K562 (cell line): ENCODE measurements at regions not wholly inside any gene's neighbourhood (a gene's known extent, or its start where the extent isn't known, plus 50 kb on each side); places are given as distances from the start of the nearest gene placed in this dataset.

Experiments
- ATAC-seq: fragments of 200-7000 bp; cut with Tn5 transposase; 3 replicates; pipeline ENCODE4 v1.9.1; 2020; ENCODE audit warnings: moderate library complexity
- BruUV-seq: library from RNA; stranded (reverse); fragments of 400-500 nt; replicated peaks from 2 replicates; lab custom pipeline; 2021; lab: Mats Ljungman, UMichigan
- CTCF ChIA-PET: fragments of 300-600 bp; formaldehyde crosslinking; extraction: SDS; loops from one replicate; lab custom pipeline; 2021; ENCODE audit warnings: low intra/inter-chr PET ratio; lab: Yijun Ruan, JAX
- POLR2A ChIA-PET: fragments of 300-600, 350-650 bp; sonication (Branson Sonifier 250); formaldehyde crosslinking; extraction: SDS; loops from one replicate; lab custom pipeline; 2021; ENCODE audit warnings: antibody characterized with exemption, inconsistent platforms; lab: Yijun Ruan, JAX
- DNase-seq, 4 experiments: peaks; one replicate each; pipeline versions ENCODE4 v3.0.0 to v3.0.0-alpha.2; 2011 to 2018; ENCODE audit warnings: low spot score in 3 of 4, mixed read lengths in 3 of 4; ENCODE audit errors: extremely low read depth in 1 of 4
- FAIRE-seq: peaks from 2 replicates; lab custom pipeline; 2011; peaks lifted over from hg19 to GRCh38; lab: Jason Lieb, UNC
- H2AFZ ChIP-seq: 2 replicates; pipeline ENCODE4 v1.6.0; 2011; ENCODE audit warnings: low read depth, low read length, control low read depth, inconsistent platforms
- H3K27ac ChIP-seq: fragments of 200-600 bp; 3 replicates; pipeline ENCODE4 v1.8.0; 2011; ENCODE audit warnings: low read depth, mild to moderate bottlenecking, control low read depth, inconsistent platforms, low read length, moderate library complexity, mixed read lengths; ENCODE audit errors: extremely low read depth
- H3K27me3 ChIP-seq, 2 experiments: fragments of 300-600 bp in 1 of 2; 2 replicates in 1 of 2; 3 replicates in 1 of 2; pipeline versions ENCODE4 v1.6.0 to v1.8.0; 2011; ENCODE audit warnings: inconsistent platforms in 2 of 2, low read length in 2 of 2, mild to moderate bottlenecking in 1 of 2, mixed read lengths in 1 of 2, moderate library complexity in 1 of 2; ENCODE audit not compliant: control insufficient read depth in 2 of 2, insufficient read depth in 2 of 2
- H3K36me3 ChIP-seq: fragments of 300-600 bp; 3 replicates; pipeline ENCODE4 v1.8.0; 2011; ENCODE audit warnings: mild to moderate bottlenecking, low read length, inconsistent platforms; ENCODE audit not compliant: control insufficient read depth, insufficient read depth
- H3K4me1 ChIP-seq, 2 experiments: fragments of 200-600 bp in 1 of 2; replicated peaks in 1 of 2; 2 replicates in 1 of 2; 3 replicates in 1 of 2; pipeline versions ENCODE4 v1.5.1 to v1.8.0; 2011; ENCODE audit warnings: inconsistent platforms in 2 of 2, low read length in 2 of 2, mild to moderate bottlenecking in 1 of 2, mixed read lengths in 1 of 2, moderate library complexity in 1 of 2; ENCODE audit not compliant: control insufficient read depth in 2 of 2, insufficient read depth in 2 of 2
- H3K4me2 ChIP-seq: 2 replicates; pipeline ENCODE4 v1.6.1; 2011; ENCODE audit warnings: low read length, control low read depth, inconsistent platforms, mixed read lengths; ENCODE audit not compliant: insufficient read depth
- H3K4me3 ChIP-seq: fragments of 200-600 bp; sonication (generic), shearing (Covaris generic); 2 replicates; pipeline ENCODE4 v1.5.1; 2016; ENCODE audit warnings: control low read depth, inconsistent platforms
- H3K79me2 ChIP-seq: fragments of 200-600 bp; 3 replicates; pipeline ENCODE4 v1.8.0; 2011; ENCODE audit warnings: low read length, inconsistent platforms; ENCODE audit not compliant: control insufficient read depth, insufficient read depth
- H3K9ac ChIP-seq, 2 experiments: 2 replicates each; pipeline versions ENCODE4 v1.6.0 to v1.6.1; 2011; ENCODE audit warnings: low read depth in 2 of 2, low read length in 2 of 2, control low read depth in 1 of 2, inconsistent platforms in 1 of 2, mild to moderate bottlenecking in 1 of 2, mixed read lengths in 1 of 2; ENCODE audit not compliant: insufficient read depth in 1 of 2
- H3K9me1 ChIP-seq: one replicate; pipeline ENCODE4 v1.6.0; 2011; ENCODE audit warnings: inconsistent platforms, mild to moderate bottlenecking, low read length, moderate library complexity; ENCODE audit not compliant: control insufficient read depth, insufficient read depth
- H3K9me3 ChIP-seq: replicated peaks from 2 replicates; pipeline ENCODE4 v1.5.1; 2011; ENCODE audit warnings: low read depth, low read length, inconsistent platforms; ENCODE audit not compliant: control insufficient read depth, insufficient read depth
- H4K20me1 ChIP-seq: replicated peaks from 2 replicates; pipeline ENCODE4 v1.6.1; 2011; ENCODE audit warnings: low read length, inconsistent platforms, mixed read lengths; ENCODE audit not compliant: control insufficient read depth, insufficient read depth
- BACH1 ChIP-seq: fragments of 200-800 bp; sonication (Bioruptor generic); IDR thresholded peaks from 2 replicates; pipeline ENCODE4 v1.6.1; 2016; ENCODE audit warnings: missing genetic modification characterization, missing compliant biosample characterization
- KDM1A ChIP-seq, 2 experiments: fragments of 450-650 bp; IDR thresholded peaks; 2 replicates each; pipeline ENCODE4 v1.6.1; 2016; ENCODE audit warnings: mild to moderate bottlenecking in 2 of 2
- KDM2B ChIP-seq: fragments of 250-450 bp; sonication (Bioruptor Pico); IDR thresholded peaks from 2 replicates; pipeline ENCODE4 v1.8.0; 2021; ENCODE audit warnings: mild to moderate bottlenecking, moderate library complexity
- MAZ ChIP-seq, 2 experiments: fragments of 450-650 bp in 1 of 2; sonication (generic) in 1 of 2; formaldehyde crosslinking; IDR thresholded peaks in 1 of 2; conservative IDR thresholded peaks in 1 of 2; 2 replicates each; pipeline versions ENCODE4 v1.4.0 to v1.5.0; 2020; ENCODE audit warnings: mild to moderate bottlenecking in 1 of 2, missing genetic modification reagents in 1 of 2
- MIER1 ChIP-seq: fragments of 450-650 bp; IDR thresholded peaks from 2 replicates; pipeline ENCODE4 v1.6.1; 2016; ENCODE audit warnings: antibody characterized with exemption, mild to moderate bottlenecking, low read depth
- NCOA2 ChIP-seq, 2 experiments: fragments of 450-650 bp; IDR thresholded peaks; 2 replicates each; pipeline ENCODE4 v1.6.1; 2018; ENCODE audit warnings: mild to moderate bottlenecking in 2 of 2, moderate library complexity in 1 of 2; ENCODE audit not compliant: partially characterized antibody in 2 of 2
- ZNF212 ChIP-seq: fragments of 450-650 bp; formaldehyde crosslinking; IDR thresholded peaks from 2 replicates; pipeline ENCODE4 v1.4.0; 2020; ENCODE audit warnings: mild to moderate bottlenecking
- WGBS: fragments of 100-300 bp; shearing (Covaris generic); methylation state at CpG from one replicate; pipeline ENCODE4 v1.1.6; 2016; ENCODE audit warnings: low coverage, mixed read lengths; ENCODE audit not compliant: insufficient coverage; ENCODE audit errors: missing lambda C conversion rate; 5-methylcytosine and 5-hydroxymethylcytosine counted together
- in situ Hi-C: fragments of 300-500 bp; cut with MboI; formaldehyde crosslinking; loops from 4 replicates; pipeline ENCODE4 v1.15.0; 2018; ENCODE audit warnings: inconsistent platforms, mixed read lengths
- intact Hi-C: fragments of 100-400 bp; cut with micrococcal nuclease; formaldehyde crosslinking; loops from 2 replicates; pipeline ENCODE4 v1.14.2; 2022

GRCh38 chr20:7193681-7194080, 426.2 kb downstream of the BMP2 start (continued):
- TF ChIP-seq NCOA2 (IDR thresholded peaks at IDR 0.05; ENCODE audit: partially characterized antibody in 2 of 2) (no peak), KDM1A (IDR thresholded peaks at IDR 0.05) (no peak), KDM2B (CRISPR knock-in tag) (no peak), MIER1 (no peak), MAZ (CRISPR knock-in tag; conservative IDR thresholded peaks at IDR 0.05 in 1 of 2, IDR thresholded peaks at IDR 0.05 in 1 of 2) (no peak), ZNF212 (CRISPR knock-in tag) (no peak)

DNA sequence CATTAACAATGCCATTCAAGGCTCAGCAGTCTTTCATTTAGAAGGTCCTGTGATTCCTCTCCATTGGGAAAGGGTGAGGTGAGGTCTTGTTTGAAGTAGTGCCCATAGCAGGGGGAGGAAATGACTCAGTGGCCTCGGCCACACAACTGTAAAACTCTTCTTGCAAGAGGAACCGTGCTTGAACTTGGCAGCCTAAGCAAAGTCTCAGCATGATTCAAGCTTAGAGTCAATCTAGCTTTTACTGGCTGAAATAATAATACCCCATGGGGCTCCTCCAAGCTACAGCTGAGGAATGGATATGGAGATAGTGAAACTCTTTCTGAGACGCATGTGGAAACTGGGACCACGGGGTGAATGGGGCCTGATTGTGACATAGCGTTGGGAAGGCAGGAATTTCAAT, 428.2 kb downstream of the BMP2 start:
- Histone ChIP-seq H3K79me2 (no peaks in the 10 kb centered on the region), H3K9ac (no peak overlapping the region), H3K4me3 (no peak overlapping the region), H3K27ac (no peak overlapping the region), H2AFZ (no peak overlapping the region)
- POLR2A ChIA-PET: no interaction called here
- WGBS: 0% methylated on average over 5 of the region's 5 CpGs
- TF ChIP-seq BACH1 (tag): no peak
- TF ChIP-seq, all 486 proteins: peak for 0
- no TSS peak for BruUV-seq
- ATAC-seq (no peak), DNase-seq (no peak), FAIRE-seq (no peak)
- H4K20me1 ChIP-seq: no peaks in the 10 kb centered on the region
- H3K4me1 ChIP-seq: no peaks in the 10 kb centered on the region
- H3K9me3 ChIP-seq: no peaks in the 10 kb centered on the region
- H3K4me2 ChIP-seq: no peak overlapping the region
- intact Hi-C loops: no loop called here
- H3K27me3 ChIP-seq: no peaks in the 10 kb centered on the region
- CTCF ChIA-PET: no interaction called here
- H3K9me1 ChIP-seq: no peaks in the 10 kb centered on the region
- in situ Hi-C loops: no loop called here
- no peaks in the 10 kb centered on the region for H3K36me3 ChIP-seq
